ENCODE measurements at regions not wholly inside any gene's neighbourhood (a gene's known extent, or its start where the extent isn't known, plus 50 kb on each side); places are given as distances from the start of the nearest gene placed in this dataset.

GRCh38 chr20:7231303-7231702 lies 463.8 kb downstream of the BMP2 start:
- TF ChIP-seq CTCF (IDR thresholded peaks at IDR 0.05), result no peak
- no peak for TF ChIP-seq EZH2 (IDR thresholded peaks at IDR 0.05; ENCODE audit: borderline replicate concordance, insufficient read depth, low read depth, low read length, poor library complexity, severe bottlenecking)

Data from B cell (primary cell).